ENCODE measurements at regions not wholly inside any gene's neighbourhood (a gene's known extent, or its start where the extent isn't known, plus 50 kb on each side); places are given as distances from the start of the nearest gene placed in this dataset.

GRCh38 chr6:76706631-76707030, 634.2 kb upstream of the IMPG1 start:
- DNase-seq (ENCODE audit: low read depth, low spot score): no peak
- no peaks in the 10 kb centered on the region for H3K9me3 ChIP-seq (ENCODE audit: control insufficient read depth, insufficient read depth, low read depth, low read length)
- intact Hi-C loops (cut with micrococcal nuclease; ENCODE audit: unreplicated experiment): no loop called here
- H3K27ac ChIP-seq (ENCODE audit: low read length): no peak overlapping the region
- no peak for ATAC-seq
- BruUV-seq (replicated peaks): no TSS peak
- TF ChIP-seq CTCF (IDR thresholded peaks at IDR 0.05) (no peak), REST (IDR thresholded peaks at IDR 0.05; ENCODE audit: insufficient read depth in 1 of 2, low read depth in 2 of 2, low read length in 1 of 2) (no peak), TCF7L2 (IDR thresholded peaks at IDR 0.05; ENCODE audit: low read depth, low read length) (no peak), SIN3A (IDR thresholded peaks at IDR 0.05; ENCODE audit: borderline replicate concordance, insufficient read depth, low read depth, low read length) (no peak), POLR2AphosphoS5 (IDR thresholded peaks at IDR 0.05; ENCODE audit: low read depth, low read length) (no peak)
- H3K4me1 ChIP-seq (ENCODE audit: control insufficient read depth, insufficient read depth, low read length): peaks cover 3% of the 10 kb centered on the region; the same call in 1 of the 2 replicates
- ChIA-PET CTCF (interaction anchor here (0.6 kb wide), 1 partner anchor 178 kb away, joined by 3 read pairs; no protein-coding TSS in a partner anchor), POLR2A (no interaction called here)
- no peaks in the 10 kb centered on the region for H3K36me3 ChIP-seq (ENCODE audit: control insufficient read depth, insufficient read depth, low read length)
- in situ Hi-C loops (cut with HindIII; ENCODE audit: low pct_unique_long_range_greater_than_20kb, low sequenced_read_pairs): no loop called here
- H3K4me3 ChIP-seq (ENCODE audit: low read depth in 2 of 2, low read length in 2 of 2): no peak overlapping the region
- H3K27me3 ChIP-seq (ENCODE audit: control insufficient read depth, insufficient read depth, low read length): no peaks in the 10 kb centered on the region

GRCh38 chr6:76706086-76706485, 633.6 kb upstream of the IMPG1 start:
- no peak overlapping the region for H3K27ac ChIP-seq (ENCODE audit: low read length)
- no TSS peak for BruUV-seq (replicated peaks)
- TF ChIP-seq POLR2AphosphoS5 (IDR thresholded peaks at IDR 0.05; ENCODE audit: low read depth, low read length): no peak
- TF ChIP-seq REST (IDR thresholded peaks at IDR 0.05; ENCODE audit: insufficient read depth in 1 of 2, low read depth in 2 of 2, low read length in 1 of 2): no peak
- TF ChIP-seq SIN3A (IDR thresholded peaks at IDR 0.05; ENCODE audit: borderline replicate concordance, insufficient read depth, low read depth, low read length): no peak
- no peak for TF ChIP-seq TCF7L2 (IDR thresholded peaks at IDR 0.05; ENCODE audit: low read depth, low read length)
- TF ChIP-seq CTCF (IDR thresholded peaks at IDR 0.05): no peak
- intact Hi-C loops (cut with micrococcal nuclease; ENCODE audit: unreplicated experiment): no loop called here
- peaks cover 4% of the 10 kb centered on the region; the same call in 1 of the 2 replicates for H3K4me1 ChIP-seq (ENCODE audit: control insufficient read depth, insufficient read depth, low read length)
- no peak for DNase-seq (ENCODE audit: low read depth, low spot score)
- ChIA-PET CTCF (interaction anchor here (0.6 kb wide), 1 partner anchor 177 kb away, joined by 3 read pairs; no protein-coding TSS in a partner anchor), POLR2A (no interaction called here)
- in situ Hi-C loops (cut with HindIII; ENCODE audit: low pct_unique_long_range_greater_than_20kb, low sequenced_read_pairs): no loop called here
- H3K36me3 ChIP-seq (ENCODE audit: control insufficient read depth, insufficient read depth, low read length): no peaks in the 10 kb centered on the region
- no peaks in the 10 kb centered on the region for H3K27me3 ChIP-seq (ENCODE audit: control insufficient read depth, insufficient read depth, low read length)
- H3K9me3 ChIP-seq (ENCODE audit: control insufficient read depth, insufficient read depth, low read depth, low read length): no peaks in the 10 kb centered on the region
- H3K4me3 ChIP-seq (ENCODE audit: low read depth in 2 of 2, low read length in 2 of 2): no peak overlapping the region
- no peak for ATAC-seq

Data from Panc1 (cell line).